ENCODE measurements at regions not wholly inside any gene's neighbourhood (a gene's known extent, or its start where the extent isn't known, plus 50 kb on each side); places are given as distances from the start of the nearest gene placed in this dataset.

DNA sequence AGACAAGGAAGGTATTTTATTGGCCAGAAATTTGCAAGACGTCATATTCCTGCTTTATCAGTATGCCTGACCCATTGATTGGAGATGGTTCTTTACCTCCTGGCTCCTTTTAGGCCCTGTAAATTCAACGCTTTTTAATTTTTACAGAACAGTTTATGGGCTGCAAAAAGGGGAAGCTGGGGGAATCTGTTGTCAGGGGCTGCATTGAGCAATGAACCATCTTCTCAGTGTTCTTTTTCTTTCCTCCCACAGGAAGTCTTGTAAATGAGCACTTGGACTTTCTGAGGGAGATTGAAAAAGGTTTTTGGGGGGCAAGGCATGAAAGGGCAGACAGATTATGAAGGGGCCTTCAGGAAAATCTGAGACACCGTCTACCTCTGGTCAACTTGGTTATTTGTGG, 503.6 kb upstream of the TNP1 start:
- TF ChIP-seq, protein P1, sequence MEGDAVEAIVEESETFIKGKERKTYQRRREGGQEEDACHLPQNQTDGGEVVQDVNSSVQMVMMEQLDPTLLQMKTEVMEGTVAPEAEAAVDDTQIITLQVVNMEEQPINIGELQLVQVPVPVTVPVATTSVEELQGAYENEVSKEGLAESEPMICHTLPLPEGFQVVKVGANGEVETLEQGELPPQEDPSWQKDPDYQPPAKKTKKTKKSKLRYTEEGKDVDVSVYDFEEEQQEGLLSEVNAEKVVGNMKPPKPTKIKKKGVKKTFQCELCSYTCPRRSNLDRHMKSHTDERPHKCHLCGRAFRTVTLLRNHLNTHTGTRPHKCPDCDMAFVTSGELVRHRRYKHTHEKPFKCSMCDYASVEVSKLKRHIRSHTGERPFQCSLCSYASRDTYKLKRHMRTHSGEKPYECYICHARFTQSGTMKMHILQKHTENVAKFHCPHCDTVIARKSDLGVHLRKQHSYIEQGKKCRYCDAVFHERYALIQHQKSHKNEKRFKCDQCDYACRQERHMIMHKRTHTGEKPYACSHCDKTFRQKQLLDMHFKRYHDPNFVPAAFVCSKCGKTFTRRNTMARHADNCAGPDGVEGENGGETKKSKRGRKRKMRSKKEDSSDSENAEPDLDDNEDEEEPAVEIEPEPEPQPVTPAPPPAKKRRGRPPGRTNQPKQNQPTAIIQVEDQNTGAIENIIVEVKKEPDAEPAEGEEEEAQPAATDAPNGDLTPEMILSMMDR (conservative IDR thresholded peaks at IDR 0.05): no peak
- TF ChIP-seq EZH2 (IDR thresholded peaks at IDR 0.05; ENCODE audit: low read depth): no peak

All from PC-9 (cell line).